Transverse colon (tissue), 4 donors: ENCODE measurements at regions not wholly inside any gene's neighbourhood (a gene's known extent, or its start where the extent isn't known, plus 50 kb on each side); places are given as distances from the start of the nearest gene placed in this dataset.

Experiments used
- DNase-seq: peaks from one replicate; pipeline ENCODE4 v3.0.0-alpha.2; 2019
- H3K27ac ChIP-seq, 4 donors: fragments of 200-600 bp; sonication (generic); 2 replicates each; pipeline ENCODE4 v1.5.1; 2016 to 2018; ENCODE audit warnings: inconsistent platforms in 4 of 4
- H3K27me3 ChIP-seq: fragments of 200-600 bp; sonication (generic); 2 replicates; pipeline ENCODE4 v1.5.1; 2017; ENCODE audit warnings: inconsistent platforms
- H3K36me3 ChIP-seq, 4 donors: fragments of 200-600 bp; sonication (generic); 2 replicates each; pipeline ENCODE4 v1.5.1; 2017 to 2019; ENCODE audit warnings: inconsistent platforms in 4 of 4
- H3K4me1 ChIP-seq, 4 donors: fragments of 200-600 bp; sonication (generic); 2 replicates each; pipeline ENCODE4 v1.5.1; 2017 to 2020; ENCODE audit warnings: inconsistent platforms in 4 of 4
- H3K4me3 ChIP-seq, 4 donors: fragments of 200-600 bp; sonication (generic); 1 replicate in 1 of 4; 2 replicates in 3 of 4; pipeline versions ENCODE4 v1.5.1 to v1.6.1; 2017 to 2019; ENCODE audit warnings: inconsistent platforms in 4 of 4
- H3K9me3 ChIP-seq, 2 donors: fragments of 200-600 bp; sonication (generic); 2 replicates each; pipeline ENCODE4 v1.5.1; 2017 to 2019; ENCODE audit warnings: inconsistent platforms in 2 of 2
- EP300 ChIP-seq: sonication (generic); formaldehyde crosslinking; IDR thresholded peaks from one replicate; pipeline ENCODE4 v1.6.1; 2017; ENCODE audit warnings: antibody characterized with exemption, low read depth
- POLR2A ChIP-seq: fragments of 450-650 bp; IDR thresholded peaks from one replicate; pipeline ENCODE4 v1.6.1; 2016; ENCODE audit warnings: antibody characterized with exemption, mild to moderate bottlenecking, moderate library complexity
- POLR2AphosphoS5 ChIP-seq, 3 donors: sonication (generic); formaldehyde crosslinking; IDR thresholded peaks; one replicate each; pipeline ENCODE4 v1.6.1; 2016; ENCODE audit warnings: antibody characterized with exemption in 3 of 3
- WGBS, 2 donors: methylation state at CpG; one replicate each; pipeline ENCODE4 v1.1.5; 2018; ENCODE audit warnings: low coverage in 1 of 2; 5-methylcytosine and 5-hydroxymethylcytosine counted together
- in situ Hi-C, 4 donors: fragments of 200-750 bp; cut with MboI; loops; one replicate each; pipeline versions ENCODE4 v1.15.0 to v1.15.1; 2017; ENCODE audit warnings: low sequenced_read_pairs in 3 of 4, low pct_ligation_motif_present in 1 of 4, low pct_unique_long_range_greater_than_20kb in 1 of 4
- intact Hi-C: fragments of 100-400 bp; cut with DNase I; formaldehyde crosslinking; loops from one replicate; pipeline ENCODE4 v1.15.1; 2023; ENCODE audit warnings: low total_unique reads
- TF ChIP-seq, protein P1 (sequence below), 5 experiments: fragments of 200-600 bp in 3 of 5; fragments of 450-650 bp in 2 of 5; sonication (generic) in 3 of 5; IDR thresholded peaks; 1 replicate in 2 of 5; 2 replicates in 3 of 5; pipeline ENCODE4 v1.5.1; 2016 to 2017; ENCODE audit warnings: antibody characterized with exemption in 5 of 5, inconsistent platforms in 3 of 5, mild to moderate bottlenecking in 2 of 5, moderate library complexity in 1 of 5

DNA sequence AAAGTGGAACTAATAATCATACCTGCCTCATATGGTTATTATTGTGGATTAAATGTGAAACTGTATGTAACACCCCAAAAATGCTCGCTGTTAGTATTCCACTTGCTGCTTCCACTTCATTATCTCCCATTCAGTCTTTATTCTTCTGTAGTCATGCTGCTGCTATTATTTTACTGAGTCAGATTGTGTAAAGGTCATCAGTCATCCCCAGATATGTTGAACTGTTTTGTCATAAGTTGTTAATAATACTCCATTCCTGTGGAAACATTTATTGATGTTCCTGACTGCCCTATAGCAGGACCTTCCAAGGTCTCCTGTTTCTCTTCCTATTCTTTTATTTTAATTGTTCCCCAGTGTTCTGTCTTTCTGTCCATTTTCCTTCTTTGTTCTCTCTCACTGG lies 1148.3 kb downstream of the EPHA7 start:
- DNase-seq, result no peak
- H3K27me3 ChIP-seq, result no peaks in the 10 kb centered on the region
- TF ChIP-seq EP300, result no peak
- TF ChIP-seq POLR2AphosphoS5 (IDR thresholded peaks at IDR 0.05), result no peak
- no peak for TF ChIP-seq POLR2A
- TF ChIP-seq, protein P1, sequence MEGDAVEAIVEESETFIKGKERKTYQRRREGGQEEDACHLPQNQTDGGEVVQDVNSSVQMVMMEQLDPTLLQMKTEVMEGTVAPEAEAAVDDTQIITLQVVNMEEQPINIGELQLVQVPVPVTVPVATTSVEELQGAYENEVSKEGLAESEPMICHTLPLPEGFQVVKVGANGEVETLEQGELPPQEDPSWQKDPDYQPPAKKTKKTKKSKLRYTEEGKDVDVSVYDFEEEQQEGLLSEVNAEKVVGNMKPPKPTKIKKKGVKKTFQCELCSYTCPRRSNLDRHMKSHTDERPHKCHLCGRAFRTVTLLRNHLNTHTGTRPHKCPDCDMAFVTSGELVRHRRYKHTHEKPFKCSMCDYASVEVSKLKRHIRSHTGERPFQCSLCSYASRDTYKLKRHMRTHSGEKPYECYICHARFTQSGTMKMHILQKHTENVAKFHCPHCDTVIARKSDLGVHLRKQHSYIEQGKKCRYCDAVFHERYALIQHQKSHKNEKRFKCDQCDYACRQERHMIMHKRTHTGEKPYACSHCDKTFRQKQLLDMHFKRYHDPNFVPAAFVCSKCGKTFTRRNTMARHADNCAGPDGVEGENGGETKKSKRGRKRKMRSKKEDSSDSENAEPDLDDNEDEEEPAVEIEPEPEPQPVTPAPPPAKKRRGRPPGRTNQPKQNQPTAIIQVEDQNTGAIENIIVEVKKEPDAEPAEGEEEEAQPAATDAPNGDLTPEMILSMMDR (IDR thresholded peaks at IDR 0.05), result no peak
- in situ Hi-C loops (no loop called here), intact Hi-C loops (no loop called here)
- H3K9me3 ChIP-seq, result no peaks in the 10 kb centered on the region
- no peak overlapping the region for H3K4me3 ChIP-seq
- H3K27ac ChIP-seq, result no peak overlapping the region
- H3K4me1 ChIP-seq, result no peaks in the 10 kb centered on the region
- no peaks in the 10 kb centered on the region for H3K36me3 ChIP-seq
- WGBS, 2 donors, result 84 to 86% methylated on average over 1 of the region's 1 CpG

DNA sequence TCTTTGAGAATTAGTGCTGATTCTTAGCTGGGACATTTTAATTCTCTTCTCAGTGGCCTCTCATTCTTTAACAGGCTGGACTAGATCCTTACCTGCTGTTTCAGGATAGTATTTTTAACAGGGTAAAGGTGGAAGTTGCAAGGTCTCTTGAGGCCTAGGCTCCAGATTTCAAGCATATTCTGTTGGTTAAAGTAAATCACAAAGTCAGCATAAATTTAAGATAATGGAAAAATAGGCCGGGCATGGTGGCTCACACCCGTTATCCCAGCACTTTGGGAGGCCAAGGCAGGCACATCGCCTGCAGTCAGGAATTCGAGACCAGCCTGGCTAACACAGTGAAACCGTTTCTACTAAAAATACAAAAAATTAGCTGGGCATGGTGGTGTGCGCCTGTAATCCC lies 1149.0 kb downstream of the EPHA7 start:
- in situ Hi-C loops (no loop called here), intact Hi-C loops (no loop called here)
- Histone ChIP-seq H3K27me3 (no peaks in the 10 kb centered on the region), H3K9me3 (no peaks in the 10 kb centered on the region), H3K36me3 (no peaks in the 10 kb centered on the region), H3K4me1 (no peaks in the 10 kb centered on the region), H3K27ac (no peak overlapping the region), H3K4me3 (no peak overlapping the region)
- TF ChIP-seq POLR2AphosphoS5 (IDR thresholded peaks at IDR 0.05), result no peak
- DNase-seq, result no peak
- WGBS, 2 donors, result 83 to 88% methylated on average over 2 to 6 of the region's 6 CpGs

DNA sequence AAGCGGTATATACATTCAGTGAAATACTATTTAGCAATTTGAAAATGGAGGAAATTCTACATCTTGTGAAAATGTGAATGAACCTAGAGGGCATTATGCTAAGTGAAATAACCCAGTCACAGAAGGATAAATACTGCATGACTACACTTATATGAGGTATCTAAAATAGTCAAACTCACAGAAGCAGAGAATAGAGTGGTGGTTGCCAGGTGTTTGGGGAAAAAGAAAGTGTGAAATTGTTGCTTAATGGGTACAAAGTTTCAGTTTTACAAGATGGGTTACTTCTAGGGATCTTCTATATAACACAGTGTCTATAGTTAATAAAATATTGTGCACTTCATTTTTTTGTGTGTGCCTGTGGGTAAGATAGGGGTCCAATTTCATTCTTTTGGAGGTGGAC lies 1152.0 kb downstream of the EPHA7 start:
- no peaks in the 10 kb centered on the region for H3K4me1 ChIP-seq
- intact Hi-C loops (no loop called here), in situ Hi-C loops (no loop called here)
- no peaks in the 10 kb centered on the region for H3K27me3 ChIP-seq
- WGBS, 2 donors, result 93 to 94% methylated on average over 1 of the region's 1 CpG
- no peaks in the 10 kb centered on the region for H3K36me3 ChIP-seq
- H3K27ac ChIP-seq, result no peak overlapping the region
- no peaks in the 10 kb centered on the region for H3K9me3 ChIP-seq
- no peak for DNase-seq
- no peak overlapping the region for H3K4me3 ChIP-seq
- no peak for TF ChIP-seq POLR2AphosphoS5 (IDR thresholded peaks at IDR 0.05)
- no peak for TF ChIP-seq POLR2A

DNA sequence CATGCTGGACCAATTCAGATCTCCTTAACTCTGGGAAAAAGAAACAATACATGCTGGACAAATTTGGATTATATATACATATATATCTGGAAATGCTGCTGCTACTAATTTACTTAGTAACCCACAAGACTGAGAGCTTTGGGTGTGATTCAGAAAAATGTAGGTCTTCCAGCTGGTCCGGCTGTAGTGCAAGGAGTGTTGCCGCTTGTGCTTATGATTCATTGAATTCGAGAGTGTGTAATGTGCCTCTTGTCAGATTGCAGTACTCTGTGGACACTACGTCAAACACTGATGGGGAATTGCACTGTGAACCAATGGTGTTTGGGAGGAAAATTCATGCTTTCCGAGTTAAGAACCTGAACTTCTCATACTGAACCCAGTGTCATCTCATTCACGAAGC lies 1155.5 kb downstream of the EPHA7 start:
- Histone ChIP-seq H3K27ac (no peak overlapping the region), H3K9me3 (no peaks in the 10 kb centered on the region), H3K36me3 (no peaks in the 10 kb centered on the region), H3K4me3 (no peak overlapping the region), H3K27me3 (no peaks in the 10 kb centered on the region), H3K4me1 (no peaks in the 10 kb centered on the region)
- intact Hi-C loops, result no loop called here
- TF ChIP-seq EP300 (no peak), POLR2AphosphoS5 (IDR thresholded peaks at IDR 0.05) (no peak), POLR2A (no peak)
- TF ChIP-seq, protein P1 (IDR thresholded peaks at IDR 0.05), result no peak
- in situ Hi-C loops, result no loop called here
- 60 to 67% methylated on average over 4 to 6 of the region's 6 CpGs for WGBS, 2 donors
- no peak for DNase-seq

DNA sequence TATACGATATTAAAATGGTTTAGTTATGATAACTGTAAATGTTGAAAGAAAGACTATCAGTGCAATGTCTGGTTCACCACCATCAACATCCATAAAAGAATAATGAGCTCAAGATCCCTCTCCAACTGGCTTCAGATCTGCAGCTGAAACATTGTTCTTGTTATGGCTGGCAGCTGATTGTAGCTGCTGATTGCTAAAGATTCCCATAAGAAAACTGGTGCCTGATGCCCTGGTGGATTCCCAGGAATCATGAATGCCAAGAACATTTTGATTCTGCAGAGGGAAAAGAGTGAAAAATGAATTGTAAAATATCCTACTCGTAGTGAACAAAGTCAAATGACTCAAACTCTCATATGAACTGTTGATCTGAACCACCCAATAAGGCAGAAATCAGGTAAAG lies 1160.2 kb downstream of the EPHA7 start:
- intact Hi-C loops, result no loop called here
- no peak overlapping the region for H3K27ac ChIP-seq
- H3K4me1 ChIP-seq, result no peaks in the 10 kb centered on the region
- H3K27me3 ChIP-seq, result no peaks in the 10 kb centered on the region
- 48 to 55% methylated on average over 2 of the region's 2 CpGs for WGBS, 2 donors
- H3K4me3 ChIP-seq, result no peak overlapping the region
- H3K36me3 ChIP-seq, result no peaks in the 10 kb centered on the region
- TF ChIP-seq EP300 (no peak), POLR2AphosphoS5 (IDR thresholded peaks at IDR 0.05) (no peak), POLR2A (no peak)
- TF ChIP-seq, protein P1 (IDR thresholded peaks at IDR 0.05), result no peak
- H3K9me3 ChIP-seq, result no peaks in the 10 kb centered on the region
- in situ Hi-C loops, result no loop called here
- no peak for DNase-seq
